Sciatic nerve (tissue), 2 donors: ENCODE measurements at regions not wholly inside any gene's neighbourhood (a gene's known extent, or its start where the extent isn't known, plus 50 kb on each side); places are given as distances from the start of the nearest gene placed in this dataset.

Experiments
- ATAC-seq: fragments of 200-7000 bp; cut with Tn5 transposase; one replicate; pipeline ENCODE4 v1.9.1; 2020; ENCODE audit warnings: mild to moderate bottlenecking, moderate library complexity
- DNase-seq: peaks from one replicate; pipeline ENCODE4 v3.0.0-alpha.2; 2020; ENCODE audit warnings: low spot score
- intact Hi-C: fragments of 100-400 bp; cut with DNase I; formaldehyde crosslinking; loops from one replicate; pipeline ENCODE4 v1.14.2; 2022
- donor health status: DM: no; HTN: no; CAD: no.
- donor health status: DM: no; HTN: no; CAD: no.

DNA sequence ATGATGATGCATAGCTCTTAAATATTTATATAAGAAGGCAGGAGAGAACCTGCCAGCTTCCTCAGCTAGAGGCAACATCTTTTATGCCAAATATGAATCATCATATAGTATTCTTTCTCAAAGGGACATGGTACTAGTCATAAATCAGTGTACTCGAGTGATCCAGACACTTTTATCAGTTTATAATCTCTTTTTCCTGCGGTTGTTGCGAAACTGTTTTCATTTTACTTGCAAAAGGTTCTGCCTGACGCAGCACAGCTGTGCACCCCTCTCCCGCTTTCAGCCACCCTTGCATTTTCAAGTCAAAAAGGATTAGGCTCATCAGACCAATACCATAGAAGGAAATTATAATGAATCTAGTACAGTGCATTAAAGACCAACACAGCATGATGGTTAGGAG, 332.3 kb upstream of the PRKCQ start:
- ATAC-seq: no peak
- DNase-seq: no peak
- intact Hi-C loops: loop anchor here (10.0 kb wide), 1 partner anchor 502 kb away; the partner anchor contains the start of gene SFMBT2

DNA sequence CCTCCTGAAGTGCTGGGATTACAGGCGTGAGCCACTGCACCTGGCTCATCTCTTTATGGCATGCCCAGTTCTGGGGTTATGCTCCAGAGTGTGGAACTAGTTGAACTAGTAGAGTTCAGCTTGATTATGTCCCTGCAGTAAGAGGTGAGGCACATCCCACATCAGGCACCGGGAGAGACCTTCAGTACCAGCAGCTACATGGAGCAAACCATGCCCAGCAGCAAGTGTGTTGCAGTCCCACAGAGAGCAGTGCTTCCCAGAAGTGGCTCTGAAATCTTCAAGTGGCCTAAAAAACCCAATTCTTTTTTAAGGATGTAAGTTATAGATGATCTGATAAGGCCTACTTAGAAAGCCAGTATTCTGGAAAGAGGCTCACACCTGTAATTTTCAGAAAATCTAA, 331.9 kb upstream of the PRKCQ start:
- no peak for DNase-seq
- intact Hi-C loops: loop anchor here (10.0 kb wide), 1 partner anchor 503 kb away; the partner anchor contains the start of gene SFMBT2
- no peak for ATAC-seq

DNA sequence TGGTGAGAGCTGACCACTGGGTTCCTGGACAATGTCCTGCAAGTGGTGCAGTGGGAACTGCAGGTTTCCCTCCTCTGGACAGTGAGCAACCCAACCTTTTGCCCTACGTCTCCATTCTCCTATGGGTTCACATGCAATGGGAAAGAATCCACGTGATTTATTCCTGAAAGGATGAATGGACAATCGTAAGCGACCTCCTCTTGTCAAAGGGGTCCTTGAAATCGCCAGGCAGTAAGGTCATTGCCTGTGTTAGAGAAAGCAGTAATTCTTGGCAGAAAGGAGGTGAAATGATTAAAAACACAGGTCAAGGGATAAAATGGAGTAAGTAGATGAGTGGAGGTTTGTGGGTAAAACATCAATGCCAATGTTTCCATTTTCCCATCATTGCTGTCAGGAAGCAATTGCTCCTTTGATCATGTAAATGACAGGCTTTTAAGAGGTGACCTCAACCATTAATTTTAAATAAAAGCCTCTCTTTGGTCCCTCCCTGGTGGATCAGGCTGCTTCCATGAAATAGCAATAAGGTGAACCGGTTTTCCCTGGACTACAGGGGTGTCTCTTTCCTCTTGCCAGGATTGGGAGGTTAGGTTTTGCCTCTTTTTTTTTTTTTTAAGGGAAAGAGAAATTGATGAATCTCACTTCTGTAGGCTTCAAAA, 330.0 kb upstream of the PRKCQ start:
- intact Hi-C loops: loop anchor here (10.0 kb wide), 1 partner anchor 505 kb away; the partner anchor contains the start of gene SFMBT2
- ATAC-seq: no peak
- DNase-seq: no peak

DNA sequence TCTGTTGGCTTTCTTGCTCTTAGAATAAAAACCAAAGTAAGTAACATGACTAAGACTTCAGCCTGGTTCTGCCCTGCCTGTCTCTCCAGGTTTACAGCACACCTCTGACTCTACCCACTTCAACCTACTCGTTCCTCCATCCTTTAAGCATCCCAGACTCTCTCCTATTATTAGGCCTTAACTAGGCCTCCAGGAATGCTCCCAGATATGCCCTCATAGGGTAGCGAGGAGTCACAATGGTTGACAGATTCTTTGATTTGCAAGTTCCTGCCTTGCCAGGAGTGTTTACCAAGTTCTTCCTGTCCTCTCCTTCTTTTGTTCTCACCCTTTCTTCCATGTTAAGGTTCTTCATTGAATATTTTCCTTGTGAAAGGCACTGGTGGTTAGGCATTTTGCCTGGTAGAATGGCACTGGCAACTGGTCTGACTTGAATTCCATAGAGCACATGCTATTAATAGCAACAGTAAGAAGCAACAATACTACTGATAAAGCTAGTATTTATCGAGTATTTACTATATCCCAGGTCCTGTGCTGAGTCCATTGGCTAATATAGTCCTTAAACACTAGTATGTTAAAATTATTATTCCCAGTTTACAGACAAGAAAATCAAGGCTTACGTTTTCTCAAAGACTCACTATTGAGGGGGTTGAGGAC, 327.9 kb upstream of the PRKCQ start:
- DNase-seq (no peak), ATAC-seq (no peak)
- intact Hi-C loops: no loop called here

DNA sequence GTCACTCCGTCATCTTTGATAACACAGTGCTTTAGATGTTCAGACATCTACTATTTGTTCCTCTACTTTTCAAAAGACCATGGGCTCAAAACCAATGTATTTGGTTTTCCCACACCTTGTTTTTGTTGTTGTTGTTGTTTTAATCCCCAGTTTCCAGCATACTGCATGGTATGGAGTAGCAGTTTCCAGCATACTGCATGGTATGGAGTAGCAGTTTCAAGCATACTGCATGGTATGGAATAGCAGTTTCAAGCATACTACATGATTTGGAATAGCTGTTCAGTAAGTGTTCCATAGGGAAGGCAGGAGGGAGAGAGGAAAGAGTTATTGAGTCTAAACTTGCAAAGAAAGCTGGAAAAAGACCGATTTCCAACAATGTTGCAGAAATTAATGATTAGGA, 314.3 kb upstream of the PRKCQ start:
- ATAC-seq (no peak), DNase-seq (no peak)
- intact Hi-C loops: no loop called here

DNA sequence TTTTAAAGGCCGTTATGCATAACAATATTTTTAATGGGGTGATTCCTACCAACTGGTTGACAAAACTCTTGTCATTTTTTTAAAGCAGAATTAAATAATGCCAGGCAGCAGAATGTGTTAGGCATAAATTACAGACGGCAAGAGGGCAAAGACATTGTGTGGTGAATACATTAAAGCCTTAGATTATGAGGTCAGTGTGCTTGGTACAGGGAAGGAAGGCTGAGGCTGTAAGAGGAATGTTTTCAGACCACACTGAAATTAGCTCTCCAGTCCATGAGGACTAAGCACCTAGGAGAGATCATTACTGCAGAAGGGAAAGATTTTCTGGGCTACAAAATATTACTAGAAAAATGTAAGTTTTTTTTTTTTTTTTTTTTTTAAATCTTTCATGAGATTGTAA, 312.8 kb upstream of the PRKCQ start:
- intact Hi-C loops: no loop called here
- no peak for ATAC-seq
- no peak for DNase-seq

DNA sequence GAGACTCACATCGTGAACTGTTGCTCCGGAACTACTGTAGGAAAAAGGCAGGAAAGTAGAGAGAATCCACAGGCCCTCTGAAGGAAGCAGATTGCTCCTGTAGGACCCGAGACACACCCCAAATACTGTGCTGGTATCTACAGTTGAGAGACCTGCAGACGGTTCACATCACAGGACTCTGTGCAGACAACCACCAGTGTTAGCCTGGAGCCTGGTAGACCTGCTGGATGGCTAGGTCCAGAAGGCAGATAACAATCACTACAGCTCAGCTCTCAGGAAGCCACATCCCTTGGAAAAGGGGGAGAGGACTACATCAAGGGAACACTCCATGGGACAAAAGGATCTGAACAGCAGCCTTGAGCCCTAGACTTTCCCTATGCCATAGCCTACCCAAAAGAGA, 311.8 kb upstream of the PRKCQ start:
- DNase-seq: no peak
- no peak for ATAC-seq
- intact Hi-C loops: no loop called here

DNA sequence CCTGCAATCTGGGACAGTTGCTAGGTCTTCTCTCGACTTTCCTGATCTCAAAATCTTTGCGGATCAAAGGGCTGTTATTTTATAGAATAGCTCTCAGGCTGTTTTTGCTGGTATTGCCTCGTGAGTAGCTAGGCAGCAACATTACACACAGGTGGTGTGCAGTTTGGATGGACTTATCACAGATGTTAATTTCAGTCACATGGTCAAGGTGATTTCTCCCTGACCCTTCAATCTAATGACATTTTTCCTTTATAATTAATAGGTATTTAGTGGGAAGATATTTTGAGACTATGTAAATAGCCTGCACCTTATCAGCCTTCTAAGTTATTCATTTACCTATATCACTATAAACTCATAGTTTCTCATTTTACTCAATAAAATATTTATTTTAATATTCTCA, 309.6 kb upstream of the PRKCQ start:
- no peak for DNase-seq
- intact Hi-C loops: no loop called here
- no peak for ATAC-seq

DNA sequence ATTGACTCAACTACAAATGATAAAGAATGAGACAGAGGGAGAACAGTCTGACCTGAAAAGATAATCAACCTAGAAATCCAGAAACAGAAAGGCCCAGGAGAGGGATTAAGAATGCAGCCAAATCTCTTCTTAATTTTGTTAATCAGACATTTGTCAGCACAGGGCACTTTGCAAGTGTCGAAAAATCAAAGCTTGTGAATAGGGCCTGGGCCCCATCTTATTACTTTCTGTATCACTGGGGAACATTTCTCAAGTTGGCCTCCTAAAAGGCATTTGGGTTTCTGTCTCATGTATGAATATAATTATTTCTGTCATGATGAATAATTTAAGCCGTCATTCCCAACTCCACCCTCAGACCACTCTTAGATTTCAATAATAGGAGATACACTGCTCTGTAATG, 308.4 kb upstream of the PRKCQ start:
- DNase-seq: no peak
- intact Hi-C loops: no loop called here
- no peak for ATAC-seq

DNA sequence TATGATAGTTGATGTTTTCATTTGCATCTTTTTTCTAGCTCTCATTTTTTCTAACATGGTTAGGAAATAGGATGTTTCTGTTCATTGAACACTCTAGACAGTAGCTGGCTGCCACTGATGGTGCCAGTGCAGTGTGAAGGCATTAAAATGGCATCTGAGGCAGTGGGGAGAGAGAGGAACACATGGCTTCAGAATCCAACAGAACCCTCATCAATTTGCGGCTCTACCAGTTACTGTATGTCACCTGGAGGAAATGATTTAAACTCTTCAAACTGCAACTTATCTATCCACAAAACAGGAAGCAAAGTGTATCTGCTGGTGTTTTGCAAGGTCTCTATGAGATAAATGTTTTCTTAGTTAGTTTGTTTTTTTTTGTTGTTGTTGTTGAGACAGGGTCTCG, 305.2 kb upstream of the PRKCQ start:
- intact Hi-C loops: no loop called here
- DNase-seq (no peak), ATAC-seq (no peak)

DNA sequence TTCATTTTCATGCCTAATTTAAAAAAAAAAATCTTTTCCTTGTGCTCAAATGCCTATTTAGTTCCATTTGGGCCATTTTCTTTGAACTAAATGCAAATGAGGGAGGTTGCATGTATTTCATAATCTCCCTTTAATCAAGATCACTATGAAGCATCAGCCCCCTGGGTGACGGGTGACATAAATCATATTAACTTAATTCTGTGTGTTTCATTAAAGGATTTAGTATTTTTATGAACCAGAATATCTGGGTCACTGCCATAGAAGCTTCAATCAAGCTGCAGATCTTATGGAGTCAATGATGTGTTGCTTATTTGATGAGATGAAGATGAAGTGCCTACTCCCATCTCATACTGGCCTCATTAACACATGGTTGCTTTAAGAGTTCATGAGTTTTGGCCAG, 301.9 kb upstream of the PRKCQ start:
- ATAC-seq: no peak

DNA sequence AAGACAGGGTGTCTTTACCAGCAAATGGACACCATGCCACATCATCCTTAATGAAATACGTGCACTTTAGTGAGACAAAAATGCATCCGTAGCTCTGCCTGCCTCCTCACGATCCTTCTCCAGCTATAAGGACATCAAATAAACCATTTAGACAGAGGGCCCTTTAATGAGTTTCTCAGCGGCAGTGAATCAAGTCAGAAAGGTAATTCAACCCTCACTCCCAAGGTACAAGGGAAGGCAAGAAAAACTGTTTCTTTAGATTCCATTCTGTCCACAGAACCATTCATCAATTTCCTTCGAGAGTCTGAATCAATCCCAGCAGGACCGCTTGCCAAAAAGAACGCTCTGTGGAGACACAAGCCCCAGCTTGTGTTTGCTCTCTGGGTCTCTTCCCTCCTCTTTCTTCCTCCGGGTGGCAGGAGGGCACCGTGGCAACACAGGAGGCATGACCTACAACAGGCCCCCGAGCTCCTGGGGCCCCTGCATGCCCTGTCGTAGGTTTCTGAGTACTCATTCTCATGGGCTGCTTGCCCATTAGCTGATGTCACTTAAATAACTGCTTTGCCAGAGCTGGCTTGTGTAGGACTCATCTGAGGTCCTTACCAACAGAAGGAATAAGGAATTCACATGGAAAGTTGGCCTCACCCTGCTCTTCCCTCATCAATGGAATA, 297.8 kb upstream of the PRKCQ start:
- ATAC-seq: no peak
- DNase-seq: no peak
- intact Hi-C loops: no loop called here

More for the DNA sequence above, 301.9 kb upstream of the PRKCQ start:
- no peak for DNase-seq
- intact Hi-C loops: no loop called here

DNA sequence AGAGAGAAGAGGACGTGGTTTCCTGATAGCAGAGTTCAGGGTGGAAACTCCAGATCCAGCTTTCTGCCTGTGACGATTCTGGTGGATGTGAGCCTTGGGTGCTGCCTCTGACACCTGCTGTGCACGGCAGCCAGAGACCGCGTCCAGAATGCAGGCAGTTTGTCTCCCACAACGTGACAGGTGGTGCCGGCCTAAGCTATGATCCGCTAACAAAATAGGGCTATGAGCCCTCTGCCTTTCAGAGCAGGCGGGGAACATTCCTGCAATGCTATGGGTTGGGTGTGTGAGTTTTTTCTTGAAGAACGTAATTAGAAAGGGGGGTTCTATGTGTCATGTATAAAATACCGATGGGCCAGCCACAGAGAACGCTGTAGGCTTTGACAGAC, 297.3 kb upstream of the PRKCQ start:
- intact Hi-C loops: no loop called here
- ATAC-seq (no peak), DNase-seq (no peak)

DNA sequence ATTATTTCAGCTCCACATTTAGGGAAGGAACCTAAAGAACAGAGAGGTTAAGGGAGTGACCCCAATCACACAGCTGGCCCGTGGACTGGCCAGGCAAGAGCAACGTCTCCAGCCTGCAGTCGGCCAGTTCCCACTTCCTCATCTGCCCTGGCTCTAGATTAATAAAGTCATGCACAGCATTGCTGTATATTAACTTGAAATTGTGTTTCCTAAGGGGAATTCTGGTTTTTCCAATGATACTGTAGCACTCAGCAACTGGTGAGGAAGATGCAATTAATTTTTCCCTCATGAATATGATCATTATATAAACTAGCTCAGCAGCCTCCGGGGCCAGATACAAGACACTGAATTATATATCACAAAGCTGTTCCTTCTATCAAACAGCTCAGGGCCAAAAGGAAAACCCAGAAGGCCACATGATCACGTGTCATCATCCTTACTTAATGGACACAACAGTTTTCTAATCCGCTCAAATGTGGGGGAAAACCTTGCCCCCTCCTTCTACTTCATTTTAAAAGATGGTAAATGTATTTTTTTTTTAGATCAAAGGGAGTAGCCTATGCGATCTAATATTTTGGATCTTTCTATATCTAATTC, 295.3 kb upstream of the PRKCQ start:
- intact Hi-C loops: no loop called here
- DNase-seq (no peak), ATAC-seq (no peak)

DNA sequence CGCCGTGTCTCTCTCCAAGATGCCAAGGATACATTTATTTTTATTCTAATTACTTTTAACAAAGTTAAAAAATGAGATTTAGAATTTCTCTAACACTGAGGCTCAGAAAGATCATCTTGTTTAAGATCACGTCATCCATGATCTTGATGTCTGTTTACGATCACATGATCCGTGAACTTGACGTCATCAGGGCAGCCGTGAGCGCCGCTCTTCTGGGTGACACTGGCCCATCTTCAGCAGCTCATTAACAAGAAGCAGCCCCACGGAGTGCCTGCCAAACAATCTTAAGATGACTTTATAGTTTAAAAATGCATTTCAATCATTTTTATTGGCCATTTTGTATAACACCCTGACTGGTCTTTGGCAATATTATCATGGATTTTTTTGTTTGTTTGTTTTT, 291.1 kb upstream of the PRKCQ start:
- DNase-seq (no peak), ATAC-seq (no peak)
- intact Hi-C loops: no loop called here

DNA sequence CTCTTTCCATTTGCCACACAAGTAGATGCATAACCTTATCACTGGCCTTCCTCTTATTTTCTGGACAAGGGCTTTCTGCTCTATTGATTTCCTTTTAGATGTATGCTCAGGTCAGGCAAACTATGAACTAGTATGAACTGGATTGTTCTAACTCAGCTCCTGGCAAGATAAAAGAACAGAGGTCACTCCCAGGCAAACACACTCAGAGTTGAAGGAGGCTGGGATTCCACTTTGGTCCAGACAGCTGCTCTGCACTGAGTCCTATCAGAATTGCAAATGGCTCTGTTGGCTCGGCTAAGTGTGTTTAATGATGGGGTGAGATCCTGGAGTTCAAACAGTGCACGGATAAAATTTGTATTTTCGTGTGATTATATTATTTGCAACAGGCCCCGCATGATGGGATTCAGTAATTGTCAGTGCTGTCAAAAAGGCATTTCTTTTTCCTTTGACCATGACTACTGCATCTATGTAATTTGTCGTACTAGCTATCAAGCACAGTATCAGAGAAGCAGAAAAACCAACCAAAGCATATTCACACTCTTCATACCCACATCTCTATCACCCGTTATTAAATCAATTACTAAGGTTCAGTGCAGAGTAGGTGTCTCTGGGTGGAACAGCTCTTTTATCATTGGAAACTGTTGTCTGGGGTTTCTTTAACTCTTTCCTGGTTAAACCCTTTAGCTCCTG, 288.1 kb upstream of the PRKCQ start:
- DNase-seq (no peak), ATAC-seq (no peak)
- intact Hi-C loops: no loop called here

DNA sequence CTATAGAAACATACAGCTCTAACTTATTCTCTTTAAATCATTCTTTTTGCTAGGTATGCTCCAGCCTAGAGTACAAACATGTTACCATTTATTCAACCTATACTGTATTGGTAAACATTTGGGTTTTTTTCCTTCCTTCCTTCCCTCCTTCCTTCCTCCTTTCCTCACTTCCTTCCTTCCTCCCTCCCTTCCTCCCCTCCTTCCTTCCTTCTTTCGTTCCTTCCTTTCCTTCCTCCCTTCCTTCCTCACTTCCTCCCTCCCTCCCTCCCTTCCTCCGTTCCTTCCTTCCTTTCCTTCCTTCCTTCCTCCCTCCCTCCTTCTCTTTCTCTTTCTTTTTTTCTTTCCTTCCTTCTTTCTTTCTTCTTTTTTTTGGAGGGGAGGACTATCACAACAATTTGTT, 286.7 kb upstream of the PRKCQ start:
- no peak for DNase-seq
- ATAC-seq: no peak
- intact Hi-C loops: no loop called here

DNA sequence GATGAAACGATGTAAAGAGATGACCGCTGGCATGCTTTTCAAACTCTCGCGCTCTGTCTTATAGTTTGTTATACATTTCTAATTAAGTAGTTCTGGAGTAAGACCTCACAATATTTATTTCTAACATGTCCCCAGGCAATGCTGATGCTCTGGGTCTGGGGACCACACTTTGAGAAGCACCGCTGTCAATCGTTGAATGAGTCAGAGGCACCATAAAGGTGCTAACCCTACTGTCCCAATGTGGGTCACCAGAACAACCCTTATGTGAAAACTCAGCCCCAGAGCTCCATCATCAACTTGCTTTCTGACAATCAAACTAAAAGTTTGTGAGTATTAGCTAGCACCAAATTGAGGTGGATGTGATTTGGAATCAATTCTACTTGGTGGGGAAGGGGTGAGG, 284.1 kb upstream of the PRKCQ start:
- intact Hi-C loops: no loop called here
- DNase-seq: no peak
- ATAC-seq: no peak

DNA sequence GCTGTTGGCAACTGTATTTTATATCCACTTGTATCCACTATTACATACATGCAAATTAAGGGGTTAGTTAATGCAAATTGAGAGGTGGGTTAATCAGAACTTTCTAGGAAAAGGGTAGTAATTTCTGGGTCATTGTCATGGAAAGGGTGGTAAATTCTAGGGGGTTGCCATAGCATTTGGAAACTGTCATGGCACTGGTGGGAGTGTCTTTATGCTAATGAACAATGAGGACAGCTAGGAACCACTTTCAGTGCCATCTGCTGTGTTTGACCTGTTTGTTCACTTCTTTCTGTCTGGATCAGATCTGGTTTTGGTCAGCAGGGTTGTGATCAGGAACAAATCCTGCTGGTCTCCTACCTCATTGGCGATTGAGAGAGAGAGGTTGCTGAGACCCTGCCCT, 283.3 kb upstream of the PRKCQ start:
- no peak for DNase-seq
- intact Hi-C loops: no loop called here
- no peak for ATAC-seq

DNA sequence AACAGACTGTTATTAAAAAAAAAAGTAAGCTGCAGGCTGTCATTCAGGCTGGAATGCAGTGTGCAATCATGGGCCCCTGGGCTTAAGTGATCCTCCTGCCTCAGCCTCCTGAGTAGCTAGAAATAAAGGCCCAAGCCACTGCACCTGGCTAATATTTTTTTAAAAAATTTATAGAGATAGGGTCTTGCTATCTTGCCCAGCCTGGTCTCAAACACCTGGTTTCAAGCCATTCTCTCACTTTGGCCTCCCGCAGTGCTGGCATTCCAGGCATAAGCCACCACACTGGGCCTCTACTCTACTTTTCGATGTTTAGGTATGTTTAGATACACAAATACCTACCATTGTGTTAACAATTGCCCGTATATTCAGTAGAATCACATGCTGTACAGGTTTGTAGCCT, 270.4 kb upstream of the PRKCQ start:
- DNase-seq (no peak), ATAC-seq (no peak)
- intact Hi-C loops: no loop called here
